Panc1 (cell line): ENCODE measurements at regions not wholly inside any gene's neighbourhood (a gene's known extent, or its start where the extent isn't known, plus 50 kb on each side); places are given as distances from the start of the nearest gene placed in this dataset.
"Not testable (repeated sequence)": the region's sequence is repeated elsewhere in the genome, so short reads cannot be mapped to it uniquely, and the experiment has no call there.

Source experiments
- ATAC-seq: fragments of 200-7000 bp; cut with Tn5 transposase; 2 replicates; pipeline ENCODE4 v1.9.1; 2020; ENCODE audit warnings: mild to moderate bottlenecking, moderate library complexity
- BruUV-seq: library from RNA; stranded (reverse); fragments of 400-500 nt; replicated peaks from 2 replicates; lab custom pipeline; 2021; lab: Mats Ljungman, UMichigan
- CTCF ChIA-PET: fragments of 300-600 bp; sonication (Branson Sonifier 250); formaldehyde crosslinking; loops from one replicate; lab custom pipeline; 2022; ENCODE audit warnings: antibody characterized with exemption; lab: Charles Lee
- POLR2A ChIA-PET: fragments of 300-600 bp; sonication (Branson Sonifier 250); formaldehyde crosslinking; loops from one replicate; lab custom pipeline; 2022; ENCODE audit warnings: antibody characterized with exemption; lab: Charles Lee
- DNase-seq: peaks from one replicate; pipeline ENCODE4 v3.0.0-alpha.2; 2010; ENCODE audit warnings: low read depth, low spot score
- H3K27ac ChIP-seq: 2 replicates; pipeline ENCODE4 v1.5.1; 2011; ENCODE audit warnings: mild to moderate bottlenecking, low read length, inconsistent platforms
- H3K27me3 ChIP-seq: fragments of 200-500 bp; sonication (Bioruptor generic); 2 replicates; pipeline ENCODE4 v1.6.0; 2014; ENCODE audit warnings: low read length, inconsistent platforms; ENCODE audit not compliant: control insufficient read depth, insufficient read depth
- H3K36me3 ChIP-seq: fragments of 200-500 bp; sonication (Bioruptor generic); 2 replicates; pipeline ENCODE4 v1.5.1; 2014; ENCODE audit warnings: inconsistent platforms, mild to moderate bottlenecking, low read length, moderate library complexity; ENCODE audit not compliant: control insufficient read depth, insufficient read depth
- H3K4me1 ChIP-seq: 2 replicates; pipeline ENCODE4 v1.5.1; 2011; ENCODE audit warnings: inconsistent platforms, mild to moderate bottlenecking, low read length, moderate library complexity; ENCODE audit not compliant: control insufficient read depth, insufficient read depth
- H3K4me3 ChIP-seq, 2 experiments: 2 replicates each; pipeline ENCODE4 v1.5.1; 2011 to 2012; ENCODE audit warnings: low read depth in 2 of 2, low read length in 2 of 2, mild to moderate bottlenecking in 2 of 2, inconsistent platforms in 1 of 2, moderate library complexity in 1 of 2
- H3K9me3 ChIP-seq: fragments of 200-500 bp; sonication (Bioruptor generic); 2 replicates; pipeline ENCODE4 v1.5.1; 2014; ENCODE audit warnings: low read depth, mild to moderate bottlenecking, inconsistent platforms, low read length, moderate library complexity; ENCODE audit not compliant: control insufficient read depth, insufficient read depth
- CTCF ChIP-seq: fragments of 450-650 bp; IDR thresholded peaks from 2 replicates; pipeline ENCODE4 v1.5.1; 2017; ENCODE audit warnings: mild to moderate bottlenecking
- POLR2AphosphoS5 ChIP-seq: IDR thresholded peaks from 2 replicates; pipeline ENCODE4 v1.6.1; 2012; ENCODE audit warnings: mild to moderate bottlenecking, low read depth, low read length, moderate library complexity
- REST ChIP-seq, 2 experiments: IDR thresholded peaks; 2 replicates each; pipeline ENCODE4 v1.6.1; 2011 to 2012; ENCODE audit warnings: low read depth in 2 of 2, control low read depth in 1 of 2, low read length in 1 of 2, mild to moderate bottlenecking in 1 of 2, moderate library complexity in 1 of 2; ENCODE audit not compliant: insufficient read depth in 1 of 2
- SIN3A ChIP-seq: IDR thresholded peaks from 2 replicates; pipeline ENCODE4 v1.6.1; 2012; ENCODE audit warnings: low read depth, mild to moderate bottlenecking, low read length, moderate library complexity, borderline replicate concordance; ENCODE audit not compliant: insufficient read depth
- TCF7L2 ChIP-seq: IDR thresholded peaks from 2 replicates; pipeline ENCODE4 v1.6.1; 2011; ENCODE audit warnings: mild to moderate bottlenecking, low read depth, low read length, inconsistent platforms
- in situ Hi-C: cut with HindIII; loops from 2 replicates; pipeline ENCODE4 v1.10.0; 2016; ENCODE audit warnings: low sequenced_read_pairs, low pct_unique_long_range_greater_than_20kb
- intact Hi-C: fragments of 100-400 bp; cut with micrococcal nuclease; formaldehyde crosslinking; loops from one replicate; pipeline ENCODE4 v1.10.0; 2022; ENCODE audit not compliant: unreplicated experiment

- H3K4me3 ChIP-seq, H3K27ac ChIP-seq, H3K9me3 ChIP-seq, CTCF ChIA-PET, BruUV-seq, H3K36me3 ChIP-seq, ATAC-seq, H3K27me3 ChIP-seq, POLR2A ChIA-PET, DNase-seq, in situ Hi-C loops, H3K4me1 ChIP-seq, intact Hi-C loops: not testable (repeated sequence)
These were observed 142.2 kb upstream of the ZNF722 start for GRCh38 chr7:63856466-63856865.

GRCh38 chr7:63867127-63867526, 131.5 kb upstream of the ZNF722 start:
- ChIA-PET CTCF (no interaction called here), POLR2A (no interaction called here)
- no peak for ATAC-seq

GRCh38 chr7:63874242-63874641, 124.4 kb upstream of the ZNF722 start:
- in situ Hi-C loops, H3K4me1 ChIP-seq, intact Hi-C loops, H3K27ac ChIP-seq, BruUV-seq, H3K36me3 ChIP-seq, ATAC-seq, DNase-seq, CTCF ChIA-PET, H3K4me3 ChIP-seq, H3K27me3 ChIP-seq, POLR2A ChIA-PET: not testable (repeated sequence)
- H3K9me3 ChIP-seq, result peaks cover 58% of the 10 kb centered on the region

More at GRCh38 chr7:63867127-63867526, 131.5 kb upstream of the ZNF722 start:
- BruUV-seq, result no TSS peak
- H3K4me1 ChIP-seq, result no peaks in the 10 kb centered on the region
- intact Hi-C loops (no loop called here), in situ Hi-C loops (no loop called here)
- H3K9me3 ChIP-seq, result peaks cover 15% of the 10 kb centered on the region; the same call in 1 of the 2 replicates
- TF ChIP-seq SIN3A (no peak), REST (IDR thresholded peaks at IDR 0.05; ENCODE audit: insufficient read depth in 1 of 2, low read depth in 2 of 2, low read length in 1 of 2) (no peak)
- no peak for DNase-seq
- no peaks in the 10 kb centered on the region for H3K27me3 ChIP-seq
- no peak overlapping the region for H3K4me3 ChIP-seq
- no peak overlapping the region for H3K27ac ChIP-seq
- no peaks in the 10 kb centered on the region for H3K36me3 ChIP-seq

GRCh38 chr7:63876707-63877322, 121.8 kb upstream of the ZNF722 start:
- no peaks in the 10 kb centered on the region for H3K36me3 ChIP-seq
- intact Hi-C loops, result no loop called here
- no peak for TF ChIP-seq REST (IDR thresholded peaks at IDR 0.05; ENCODE audit: insufficient read depth in 1 of 2, low read depth in 2 of 2, low read length in 1 of 2)
- no peak for TF ChIP-seq TCF7L2
- no peak for TF ChIP-seq CTCF
- no peak for TF ChIP-seq POLR2AphosphoS5
- DNase-seq (no peak), ATAC-seq (no peak)
- BruUV-seq, result no TSS peak
- no peaks in the 10 kb centered on the region for H3K4me1 ChIP-seq
- peaks cover 66% of the 10 kb centered on the region for H3K9me3 ChIP-seq
- in situ Hi-C loops, result no loop called here
- CTCF ChIA-PET, result no interaction called here
- H3K4me3 ChIP-seq, result no peak overlapping the region
- no peak overlapping the region for H3K27ac ChIP-seq
- H3K27me3 ChIP-seq, result no peaks in the 10 kb centered on the region
- POLR2A ChIA-PET, result no interaction called here
